ENCODE measurements at regions not wholly inside any gene's neighbourhood (a gene's known extent, or its start where the extent isn't known, plus 50 kb on each side); places are given as distances from the start of the nearest gene placed in this dataset.

DNA sequence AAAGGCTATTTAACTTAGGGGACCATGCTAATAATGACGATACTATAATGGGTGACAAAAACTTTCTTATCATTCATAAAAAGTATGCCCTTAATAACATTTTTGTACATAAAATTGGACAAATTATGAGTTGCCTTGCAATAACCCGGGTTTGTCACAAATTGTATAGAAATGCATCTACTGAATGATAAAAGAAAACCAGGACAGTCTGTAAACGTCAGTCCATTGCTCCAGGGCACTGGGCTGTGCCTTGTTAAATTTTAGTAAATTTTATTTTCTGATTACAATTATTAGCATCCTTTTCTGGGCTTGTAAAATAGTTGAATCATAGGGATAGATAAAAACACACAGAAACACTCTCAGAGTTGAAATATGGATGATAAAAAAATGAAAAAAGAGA lies 778.3 kb downstream of the RAPGEF2 start:
- H3K4me1 ChIP-seq (replicated peaks in 1 of 4; ENCODE audit: control insufficient read depth in 3 of 4, insufficient read depth in 4 of 4, low read length in 3 of 4): no peaks in the 10 kb centered on the region
- H3K9me3 ChIP-seq (ENCODE audit: insufficient read depth in 2 of 2, low read depth in 1 of 2, low read length in 1 of 2): no peaks in the 10 kb centered on the region
- no peak overlapping the region for H2BK12ac ChIP-seq (ENCODE audit: low read depth, low read length)
- H3K4me2 ChIP-seq (ENCODE audit: insufficient read depth in 1 of 2, low read depth in 2 of 2, low read length in 2 of 2): no peak overlapping the region
- no peak for FAIRE-seq
- WGBS, 2 experiments (ENCODE audit: extremely low coverage in 1 of 2, insufficient coverage in 1 of 2, insufficient read length in 1 of 2, insufficient replicate concordance in 2 of 2, low coverage in 1 of 2, low lambda C conversion rate in 2 of 2, missing lambda C conversion rate in 1 of 2): 81% methylated on average over 3 of the region's 3 CpGs; no CpG with 5 or more reads in 1 of the 2 experiments
- H2AFZ ChIP-seq (ENCODE audit: low read length): no peak overlapping the region
- ChIA-PET CTCF (ENCODE audit: partially characterized antibody) (no interaction called here), POLR2A (ENCODE audit: partially characterized antibody) (no interaction called here)
- H3K27ac ChIP-seq (ENCODE audit: low read depth, low read length): no peak overlapping the region
- no peaks in the 10 kb centered on the region for H4K20me1 ChIP-seq (replicated peaks in 1 of 2; ENCODE audit: control insufficient read depth in 1 of 2, insufficient read depth in 2 of 2, low read length in 2 of 2)
- no peaks in the 10 kb centered on the region for H3K23me2 ChIP-seq (ENCODE audit: low read depth, low read length)
- H3K23ac ChIP-seq (ENCODE audit: insufficient read length): no peak overlapping the region
- no peak overlapping the region for H4K5ac ChIP-seq (ENCODE audit: insufficient read length, low read depth, low read length)
- H2BK20ac ChIP-seq (ENCODE audit: low read length): no peak overlapping the region
- no peak overlapping the region for H3K56ac ChIP-seq (replicated peaks; ENCODE audit: insufficient read length, low read depth, low read length)
- H2BK15ac ChIP-seq (ENCODE audit: low read length): no peak overlapping the region
- no peak overlapping the region for H3K9ac ChIP-seq (replicated peaks in 1 of 4; ENCODE audit: extremely low read depth in 1 of 4, low read depth in 3 of 4, low read length in 3 of 4)
- H3K79me2 ChIP-seq (ENCODE audit: control insufficient read depth in 1 of 2, insufficient read depth in 2 of 2, low read length in 2 of 2): no peaks in the 10 kb centered on the region
- no peak overlapping the region for H4K91ac ChIP-seq (replicated peaks; ENCODE audit: insufficient read length, low read length)
- H3K27me3 ChIP-seq (replicated peaks in 1 of 4; ENCODE audit: control insufficient read depth in 3 of 4, extremely low read depth in 1 of 4, insufficient read depth in 3 of 4, low read length in 3 of 4): no peaks in the 10 kb centered on the region
- H3K4me3 ChIP-seq (ENCODE audit: extremely low read depth in 1 of 4, insufficient read depth in 2 of 4, low read depth in 3 of 4, low read length in 4 of 4): no peak overlapping the region
- no peak overlapping the region for H3K14ac ChIP-seq (ENCODE audit: insufficient read length)
- H3K79me1 ChIP-seq (ENCODE audit: low read depth, low read length): no peaks in the 10 kb centered on the region
- no peak for DNase-seq (ENCODE audit: low read depth in 1 of 2, low spot score in 2 of 2)
- no peak overlapping the region for H4K8ac ChIP-seq (ENCODE audit: extremely low read depth, insufficient read depth, low read length)
- no peak overlapping the region for H2BK5ac ChIP-seq (ENCODE audit: low read depth, low read length)
- H3K36me3 ChIP-seq (ENCODE audit: control insufficient read depth in 2 of 4, insufficient read depth in 4 of 4, low read length in 3 of 4): no peaks in the 10 kb centered on the region
- H3K18ac ChIP-seq (ENCODE audit: extremely low read depth, low read length): no peak overlapping the region
- no peak overlapping the region for H2BK120ac ChIP-seq (replicated peaks; ENCODE audit: low read depth, low read length)
- no peak overlapping the region for H3K4ac ChIP-seq (replicated peaks; ENCODE audit: insufficient read length, low read depth, low read length)
- no peak for TF ChIP-seq SP4 (IDR thresholded peaks at IDR 0.05; ENCODE audit: low read length)
- H2AK5ac ChIP-seq (ENCODE audit: low read depth, low read length): no peak overlapping the region

Data from H1 (cell line).